NT2/D1 (cell line): ENCODE measurements at regions not wholly inside any gene's neighbourhood (a gene's known extent, or its start where the extent isn't known, plus 50 kb on each side); places are given as distances from the start of the nearest gene placed in this dataset.

Source experiments
- DNase-seq: peaks from one replicate; pipeline ENCODE4 v3.0.0-alpha.2; 2011; ENCODE audit warnings: low read depth, low spot score
- H3K27me3 ChIP-seq: 2 replicates; pipeline ENCODE4 v1.6.0; 2011; ENCODE audit warnings: mild to moderate bottlenecking; ENCODE audit not compliant: insufficient read length, insufficient read depth
- H3K36me3 ChIP-seq: 2 replicates; pipeline ENCODE4 v1.6.1; 2011; ENCODE audit warnings: mild to moderate bottlenecking, low read length, mixed read lengths; ENCODE audit not compliant: insufficient read depth, insufficient read length
- H3K4me1 ChIP-seq: 2 replicates; pipeline ENCODE4 v1.5.1; 2011; ENCODE audit not compliant: insufficient read depth, insufficient read length
- H3K4me3 ChIP-seq: 2 replicates; pipeline ENCODE4 v1.5.1; 2011; ENCODE audit warnings: low read depth; ENCODE audit not compliant: insufficient read length
- H3K9ac ChIP-seq: 2 replicates; pipeline ENCODE4 v1.6.0; 2011; ENCODE audit warnings: low read depth; ENCODE audit not compliant: insufficient read length
- H3K9me3 ChIP-seq: 2 replicates; pipeline ENCODE4 v1.5.1; 2011; ENCODE audit warnings: mild to moderate bottlenecking, low read length; ENCODE audit not compliant: insufficient read depth
- SUZ12 ChIP-seq: IDR thresholded peaks from 2 replicates; pipeline ENCODE4 v1.6.1; 2011; ENCODE audit not compliant: insufficient read length, insufficient read depth; ENCODE audit errors: extremely low read depth
- YY1 ChIP-seq: IDR thresholded peaks from 2 replicates; pipeline ENCODE4 v1.6.1; 2011; ENCODE audit not compliant: insufficient read length, insufficient read depth
- ZNF274 ChIP-seq: IDR thresholded peaks from 2 replicates; pipeline ENCODE4 v1.6.1; 2011; ENCODE audit warnings: mild to moderate bottlenecking, low read depth, low read length

DNA sequence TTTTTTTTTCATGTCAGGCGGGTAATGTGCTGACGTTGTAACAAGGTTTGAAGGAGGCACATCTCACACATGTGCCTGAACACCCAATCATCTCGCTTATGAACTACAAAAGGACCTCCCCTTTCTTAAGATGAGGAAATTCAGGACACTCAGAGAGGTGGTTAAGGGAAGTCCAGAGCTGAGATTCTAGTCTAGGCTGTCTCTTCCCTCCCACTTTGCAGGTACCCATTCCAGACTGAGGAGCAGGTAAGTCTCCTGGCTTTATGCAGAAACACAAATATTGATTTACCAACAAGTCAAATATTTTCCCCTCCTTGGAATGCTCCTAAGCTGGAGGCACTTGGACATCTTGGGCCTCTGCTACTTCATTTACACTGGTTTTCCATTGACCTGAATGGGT lies 122.9 kb upstream of the CADM1 start:
- Histone ChIP-seq H3K36me3 (no peaks in the 10 kb centered on the region), H3K4me3 (no peak overlapping the region), H3K9ac (no peak overlapping the region), H3K27me3 (no peaks in the 10 kb centered on the region), H3K9me3 (no peaks in the 10 kb centered on the region), H3K4me1 (peaks cover 2% of the 10 kb centered on the region)
- no peak for TF ChIP-seq ZNF274
- DNase-seq: no peak

DNA sequence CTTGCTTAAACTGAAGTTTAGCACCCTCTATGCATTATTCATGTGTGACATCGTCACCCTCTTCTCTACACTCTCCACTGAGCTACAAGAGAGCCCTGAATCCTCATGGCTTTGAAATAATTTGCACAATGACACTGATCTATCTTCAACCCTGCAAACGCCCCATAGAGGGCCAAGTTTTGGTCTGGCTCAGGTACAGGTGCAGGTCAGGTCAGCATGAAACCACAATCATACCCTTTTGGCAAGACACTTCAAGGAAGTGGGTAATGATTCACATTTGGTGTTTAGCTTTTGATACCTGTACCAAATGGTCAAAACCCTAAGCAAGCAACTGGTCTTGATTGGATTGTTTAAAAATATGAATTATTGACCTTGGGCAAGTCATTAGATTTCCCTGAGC lies 122.2 kb upstream of the CADM1 start:
- no peaks in the 10 kb centered on the region for H3K36me3 ChIP-seq
- no peak overlapping the region for H3K9ac ChIP-seq
- no peaks in the 10 kb centered on the region for H3K9me3 ChIP-seq
- TF ChIP-seq SUZ12 (no peak), YY1 (no peak), ZNF274 (no peak)
- no peak overlapping the region for H3K4me3 ChIP-seq
- H3K27me3 ChIP-seq: no peaks in the 10 kb centered on the region
- no peak for DNase-seq
- H3K4me1 ChIP-seq: peaks cover 2% of the 10 kb centered on the region

DNA sequence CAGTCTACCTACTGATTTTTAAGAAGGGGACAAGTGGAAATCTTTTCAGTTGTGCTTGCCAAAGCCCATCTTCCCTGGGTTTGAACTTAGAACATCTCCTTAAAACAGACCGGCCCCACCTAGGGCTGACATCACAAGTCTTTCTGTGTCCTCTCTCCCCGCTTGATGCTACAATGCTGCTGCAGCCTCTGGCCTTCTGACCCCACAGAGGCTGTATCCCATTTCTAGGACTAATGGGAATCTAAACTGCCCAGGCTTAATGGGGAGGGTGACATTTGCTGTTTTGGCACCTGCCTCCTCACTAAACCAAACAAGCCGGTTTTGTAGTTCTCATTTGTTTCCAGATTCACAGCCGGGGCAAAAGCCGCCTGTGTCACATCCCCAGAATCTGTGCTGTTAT lies 121.3 kb upstream of the CADM1 start:
- DNase-seq: no peak
- Histone ChIP-seq H3K9me3 (no peaks in the 10 kb centered on the region), H3K27me3 (no peaks in the 10 kb centered on the region), H3K9ac (no peak overlapping the region), H3K36me3 (no peaks in the 10 kb centered on the region), H3K4me3 (no peak overlapping the region), H3K4me1 (peaks cover 2% of the 10 kb centered on the region)
- TF ChIP-seq SUZ12: no peak
- TF ChIP-seq ZNF274: no peak
- TF ChIP-seq YY1: no peak

DNA sequence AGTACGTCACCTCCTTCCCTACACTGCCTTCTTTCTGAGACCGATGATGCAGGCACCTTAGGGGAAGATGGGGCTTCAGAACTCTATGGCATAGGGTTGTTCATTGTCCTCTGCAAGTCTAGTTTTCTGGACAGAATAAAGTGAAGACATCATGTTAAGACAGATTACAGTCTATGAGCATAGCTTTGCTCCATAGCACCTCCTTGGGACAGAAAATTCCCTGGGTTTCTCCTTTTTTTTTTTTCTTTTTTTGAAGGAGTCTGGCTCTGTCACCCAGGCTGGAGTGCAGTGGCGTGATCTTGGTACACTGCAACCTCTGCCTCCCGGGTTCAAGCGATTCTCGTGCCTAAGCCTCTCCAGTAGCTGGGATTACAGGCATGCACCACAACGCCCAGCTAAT lies 119.8 kb upstream of the CADM1 start:
- Histone ChIP-seq H3K9ac (no peak overlapping the region), H3K4me1 (no peaks in the 10 kb centered on the region), H3K27me3 (no peaks in the 10 kb centered on the region), H3K4me3 (no peak overlapping the region), H3K36me3 (no peaks in the 10 kb centered on the region), H3K9me3 (no peaks in the 10 kb centered on the region)
- no peak for TF ChIP-seq SUZ12
- TF ChIP-seq ZNF274: no peak
- no peak for TF ChIP-seq YY1
- DNase-seq: no peak

DNA sequence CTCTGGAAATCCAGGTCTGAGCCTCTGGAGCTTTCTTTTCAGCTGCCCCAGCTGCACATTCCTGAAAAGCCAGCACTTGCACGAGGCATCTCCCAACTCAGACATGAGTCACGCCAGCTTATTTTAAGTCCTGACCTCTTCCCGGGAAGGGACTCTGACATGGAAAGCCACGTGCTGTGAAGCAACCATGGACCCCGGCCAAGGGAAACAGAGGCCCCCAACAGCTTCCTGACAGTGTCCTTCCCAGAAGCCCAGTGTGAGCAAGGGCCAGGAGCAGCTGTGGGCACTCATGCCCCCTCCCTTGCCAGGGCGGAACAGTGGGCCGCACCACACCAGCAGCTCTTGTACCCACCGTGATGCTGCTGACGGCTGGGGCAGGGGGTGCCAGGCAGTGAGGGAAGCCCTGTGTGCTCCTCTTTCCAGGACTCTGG lies 118.8 kb upstream of the CADM1 start:
- Histone ChIP-seq H3K4me3 (no peak overlapping the region), H3K4me1 (no peaks in the 10 kb centered on the region), H3K36me3 (no peaks in the 10 kb centered on the region), H3K9ac (no peak overlapping the region), H3K27me3 (no peaks in the 10 kb centered on the region), H3K9me3 (no peaks in the 10 kb centered on the region)
- no peak for DNase-seq
- no peak for TF ChIP-seq ZNF274
- no peak for TF ChIP-seq SUZ12
- no peak for TF ChIP-seq YY1

DNA sequence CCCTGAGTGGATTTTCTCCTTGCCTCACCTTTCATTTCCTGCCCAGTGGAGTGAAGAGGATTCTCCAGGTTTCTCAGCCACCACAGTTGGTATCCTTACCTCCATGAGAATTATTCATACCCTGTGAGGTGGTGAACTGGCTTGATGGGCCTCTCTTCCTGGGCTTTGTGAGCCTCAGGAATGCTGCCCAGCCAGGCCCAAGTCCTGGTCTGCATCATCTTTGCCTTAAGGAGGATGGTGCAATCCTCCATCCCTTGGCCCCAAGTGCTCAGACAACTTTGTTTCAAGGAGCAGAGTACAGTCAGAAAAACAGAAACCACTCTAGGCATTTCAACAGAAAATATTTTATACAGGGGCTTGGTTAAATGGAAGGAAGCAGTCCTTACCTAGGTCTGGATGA lies 114.2 kb upstream of the CADM1 start:
- Histone ChIP-seq H3K36me3 (no peaks in the 10 kb centered on the region), H3K4me3 (no peak overlapping the region), H3K9me3 (no peaks in the 10 kb centered on the region), H3K27me3 (no peaks in the 10 kb centered on the region), H3K9ac (no peak overlapping the region), H3K4me1 (no peaks in the 10 kb centered on the region)
- DNase-seq: no peak
- TF ChIP-seq ZNF274 (no peak), SUZ12 (no peak), YY1 (no peak)

DNA sequence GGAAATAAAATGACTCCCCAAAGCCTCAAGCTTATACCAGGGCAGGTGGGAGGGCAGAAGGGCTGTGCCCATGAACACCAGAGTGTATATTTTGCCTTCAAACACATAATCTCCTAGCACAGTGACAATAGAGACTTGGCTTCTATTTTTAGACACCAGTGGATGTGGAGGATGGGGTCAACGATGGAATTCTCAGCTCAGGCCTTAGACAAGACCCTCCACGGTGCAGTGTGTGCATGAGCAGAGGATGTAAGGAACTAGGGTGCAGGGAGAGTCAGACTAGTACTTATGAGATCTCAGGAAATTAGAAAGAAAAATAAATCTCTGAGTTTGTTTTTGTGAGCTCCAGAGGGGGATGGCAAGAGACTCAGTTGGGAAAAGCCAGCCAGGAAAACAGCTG lies 113.6 kb upstream of the CADM1 start:
- Histone ChIP-seq H3K36me3 (no peaks in the 10 kb centered on the region), H3K9me3 (no peaks in the 10 kb centered on the region), H3K9ac (no peak overlapping the region), H3K4me1 (no peaks in the 10 kb centered on the region), H3K4me3 (no peak overlapping the region), H3K27me3 (no peaks in the 10 kb centered on the region)
- TF ChIP-seq SUZ12 (no peak), YY1 (no peak), ZNF274 (no peak)
- DNase-seq: no peak

DNA sequence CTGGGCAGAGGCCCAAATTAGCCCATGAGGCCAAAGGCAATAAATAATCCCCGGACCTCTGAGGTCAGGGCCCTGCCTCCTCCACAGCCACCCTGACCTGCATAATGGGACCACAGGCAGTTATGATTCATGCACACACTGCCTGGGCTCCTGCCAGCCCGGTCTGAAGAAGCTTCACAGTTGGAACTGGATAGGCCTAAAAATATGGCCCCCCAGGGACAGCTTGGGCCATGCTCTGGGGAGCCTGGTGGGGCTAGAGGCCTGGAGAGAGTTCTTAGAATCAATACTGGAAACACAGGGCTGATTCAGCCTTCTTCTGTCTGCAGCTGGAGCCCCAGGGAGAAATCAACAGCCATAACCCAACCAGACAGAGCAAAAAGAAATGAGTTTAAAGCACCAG lies 112.8 kb upstream of the CADM1 start:
- H3K9ac ChIP-seq: no peak overlapping the region
- no peaks in the 10 kb centered on the region for H3K36me3 ChIP-seq
- TF ChIP-seq SUZ12 (no peak), ZNF274 (no peak), YY1 (no peak)
- DNase-seq: no peak
- no peaks in the 10 kb centered on the region for H3K9me3 ChIP-seq
- H3K4me1 ChIP-seq: no peaks in the 10 kb centered on the region
- H3K27me3 ChIP-seq: no peaks in the 10 kb centered on the region
- no peak overlapping the region for H3K4me3 ChIP-seq
